ENCODE measurements at regions not wholly inside any gene's neighbourhood (a gene's known extent, or its start where the extent isn't known, plus 50 kb on each side); places are given as distances from the start of the nearest gene placed in this dataset.

- TF ChIP-seq CTCF (IDR thresholded peaks at IDR 0.05; ENCODE audit: low read depth, low read length): no peak
- Histone ChIP-seq H3K27ac (no peak overlapping the region), H3K9me3 (ENCODE audit: low read depth) (no peaks in the 10 kb centered on the region), H3K4me3 (no peak overlapping the region), H3K27me3 (no peaks in the 10 kb centered on the region), H3K4me1 (ENCODE audit: low read depth) (no peaks in the 10 kb centered on the region), H3K36me3 (no peaks in the 10 kb centered on the region)
- DNase-seq (ENCODE audit: low read depth in 1 of 2, low spot score in 1 of 2): no peak
Observed at GRCh38 chr14:105853907-105854599, 327.7 kb downstream of the TMEM121 start.

GRCh38 chr14:105854600-105855245 lies 328.3 kb downstream of the TMEM121 start:
- H3K4me3 ChIP-seq: no peak overlapping the region
- H3K9me3 ChIP-seq (ENCODE audit: low read depth): no peaks in the 10 kb centered on the region
- no peak for DNase-seq (ENCODE audit: low read depth in 1 of 2, low spot score in 1 of 2)
- no peaks in the 10 kb centered on the region for H3K36me3 ChIP-seq
- no peaks in the 10 kb centered on the region for H3K4me1 ChIP-seq (ENCODE audit: low read depth)
- TF ChIP-seq CTCF (IDR thresholded peaks at IDR 0.05; ENCODE audit: low read depth, low read length): no peak
- H3K27ac ChIP-seq: no peak overlapping the region
- H3K27me3 ChIP-seq: no peaks in the 10 kb centered on the region

GRCh38 chr14:105855246-105855892 lies 329.0 kb downstream of the TMEM121 start:
- Histone ChIP-seq H3K4me3 (no peak overlapping the region), H3K4me1 (ENCODE audit: low read depth) (no peaks in the 10 kb centered on the region), H3K36me3 (no peaks in the 10 kb centered on the region), H3K27ac (no peak overlapping the region), H3K27me3 (no peaks in the 10 kb centered on the region), H3K9me3 (ENCODE audit: low read depth) (no peaks in the 10 kb centered on the region)
- no peak for DNase-seq (ENCODE audit: low read depth in 1 of 2, low spot score in 1 of 2)
- TF ChIP-seq CTCF (IDR thresholded peaks at IDR 0.05; ENCODE audit: low read depth, low read length): no peak

- DNase-seq (ENCODE audit: low read depth in 1 of 2, low spot score in 1 of 2): no peak
- no peaks in the 10 kb centered on the region for H3K27me3 ChIP-seq
- TF ChIP-seq CTCF (IDR thresholded peaks at IDR 0.05; ENCODE audit: low read depth, low read length): no peak
- no peaks in the 10 kb centered on the region for H3K4me1 ChIP-seq (ENCODE audit: low read depth)
- no peak overlapping the region for H3K4me3 ChIP-seq
- H3K36me3 ChIP-seq: no peaks in the 10 kb centered on the region
- no peaks in the 10 kb centered on the region for H3K9me3 ChIP-seq (ENCODE audit: low read depth)
- H3K27ac ChIP-seq: no peak overlapping the region
Observed at GRCh38 chr14:105855893-105856675, 329.7 kb downstream of the TMEM121 start.

- Histone ChIP-seq H3K27ac (no peak overlapping the region), H3K27me3 (no peaks in the 10 kb centered on the region), H3K4me1 (ENCODE audit: low read depth) (no peaks in the 10 kb centered on the region), H3K9me3 (ENCODE audit: low read depth) (no peaks in the 10 kb centered on the region), H3K36me3 (no peaks in the 10 kb centered on the region), H3K4me3 (no peak overlapping the region)
- no peak for DNase-seq (ENCODE audit: low read depth in 1 of 2, low spot score in 1 of 2)
- TF ChIP-seq CTCF (IDR thresholded peaks at IDR 0.05; ENCODE audit: low read depth, low read length): no peak
Observed at GRCh38 chr14:105856676-105857219, 330.4 kb downstream of the TMEM121 start.
